Spleen (tissue), 11 donors: ENCODE measurements at regions not wholly inside any gene's neighbourhood (a gene's known extent, or its start where the extent isn't known, plus 50 kb on each side); places are given as distances from the start of the nearest gene placed in this dataset.

Experiments used
- DNase-seq: peaks from one replicate; pipeline ENCODE4 v3.0.0-alpha.2; 2020
- H3K27ac ChIP-seq, 8 donors: fragments of 200-600 bp; sonication (generic) in 7 of 8; 1 replicate in 4 of 8; 2 replicates in 4 of 8; pipeline versions ENCODE4 v1.5.0 to v1.8.0; 2016 to 2021; ENCODE audit warnings: inconsistent platforms in 4 of 8, mild to moderate bottlenecking in 4 of 8, moderate library complexity in 1 of 8
- H3K27me3 ChIP-seq, 7 donors: fragments of 200-600 bp; sonication (generic) in 6 of 7; replicated peaks in 1 of 7; 1 replicate in 4 of 7; 2 replicates in 3 of 7; pipeline versions ENCODE4 v1.5.0 to v1.8.0; 2016 to 2021; ENCODE audit warnings: inconsistent platforms in 3 of 7, mild to moderate bottlenecking in 1 of 7
- H3K36me3 ChIP-seq, 6 donors: fragments of 200-600 bp; sonication (generic) in 5 of 6; 1 replicate in 4 of 6; 2 replicates in 2 of 6; pipeline versions ENCODE4 v1.5.0 to v1.8.0; 2016 to 2021; ENCODE audit warnings: inconsistent platforms in 2 of 6
- H3K4me1 ChIP-seq, 6 donors: fragments of 200-600 bp; sonication (generic) in 5 of 6; 1 replicate in 3 of 6; 2 replicates in 3 of 6; pipeline versions ENCODE4 v1.5.0 to v1.8.0; 2016 to 2021; ENCODE audit warnings: inconsistent platforms in 3 of 6
- H3K4me3 ChIP-seq, 8 donors: fragments of 200-600 bp; sonication (generic) in 7 of 8; 1 replicate in 4 of 8; 2 replicates in 4 of 8; pipeline versions ENCODE4 v1.5.0 to v1.8.0; 2016 to 2021; ENCODE audit warnings: inconsistent platforms in 4 of 8, mild to moderate bottlenecking in 4 of 8, moderate library complexity in 2 of 8
- H3K9me3 ChIP-seq, 8 donors: fragments of 200-600 bp; sonication (generic) in 7 of 8; 1 replicate in 4 of 8; 2 replicates in 4 of 8; pipeline versions ENCODE4 v1.5.0 to v1.8.0; 2016 to 2021; ENCODE audit warnings: inconsistent platforms in 4 of 8
- CTCF ChIP-seq, 11 experiments: fragments of 200-600 bp in 7 of 11; fragments of 450-650 bp in 4 of 11; sonication (generic) in 4 of 11; IDR thresholded peaks in 8 of 11; conservative IDR thresholded peaks in 3 of 11; 1 replicate in 7 of 11; 2 replicates in 4 of 11; pipeline versions ENCODE4 v1.4.0 to v1.8.0; 2016 to 2021; ENCODE audit warnings: antibody characterized with exemption in 11 of 11, inconsistent platforms in 4 of 11, mild to moderate bottlenecking in 1 of 11
- POLR2A ChIP-seq, 3 donors: fragments of 450-650 bp; IDR thresholded peaks; one replicate each; pipeline ENCODE4 v1.5.1; 2017; ENCODE audit warnings: antibody characterized with exemption in 3 of 3, mild to moderate bottlenecking in 1 of 3
- POLR2AphosphoS5 ChIP-seq, 3 donors: sonication (generic); formaldehyde crosslinking; IDR thresholded peaks; one replicate each; pipeline ENCODE4 v1.5.1; 2017; ENCODE audit warnings: antibody characterized with exemption in 3 of 3
- whole genome bisulfite sequencing, 5 donors: extraction: QIAGEN DNeasy Blood & Tissue Kit in 3 of 5; methylation state at CpG; one replicate each; pipeline versions ENCODE4 v1.1.5 to v1.1.7; 2013 to 2018; 5-methylcytosine and 5-hydroxymethylcytosine counted together
- intact Hi-C: fragments of 100-400 bp; cut with DNase I; formaldehyde crosslinking; loops from one replicate; pipeline ENCODE4 v1.15.0; 2023; ENCODE audit warnings: low total_unique reads
- donor health status: healthy with polysubstance abuse.
- donor health status: DM: no; HTN: no; CAD: no; lungs with moderate emphysema.
- donor health status: DM: no; HTN: no; CAD: no.
- donor health status: Bipolar disorder and iron deficiency.
- donor health status: healthy.
- donor health status: DM: no; HTN: no; CAD: no.
- donor health status: DM: yes; HTN: yes; CAD: no.

GRCh38 chr18:57253903-57254302 lies 98.5 kb upstream of the ST8SIA3 start:
- TF ChIP-seq POLR2A (IDR thresholded peaks at IDR 0.05) (no peak), POLR2AphosphoS5 (IDR thresholded peaks at IDR 0.05) (no peak), CTCF (IDR thresholded peaks at IDR 0.05 in 8 of 11, conservative IDR thresholded peaks at IDR 0.05 in 3 of 11) (no peak)
- H3K4me1 ChIP-seq: no peaks in the 10 kb centered on the region
- WGBS, 5 donors: 52 to 61% (median 56%) methylated on average over 9 of the region's 9 CpGs

GRCh38 chr18:57258131-57258777 lies 94.1 kb upstream of the ST8SIA3 start:
- Histone ChIP-seq H3K27ac (no peak overlapping the region), H3K27me3 (no peaks in the 10 kb centered on the region), H3K4me3 (no peak overlapping the region), H3K4me1 (no peaks in the 10 kb centered on the region), H3K36me3 (no peaks in the 10 kb centered on the region), H3K9me3 (peaks cover 0 to 5% (median 0%) of the 10 kb centered on the region in 8 donors)
- intact Hi-C loops: no loop called here
- 67 to 85% (median 78%) methylated on average over 6 of the region's 6 CpGs for WGBS, 5 donors
- no peak for TF ChIP-seq POLR2AphosphoS5 (IDR thresholded peaks at IDR 0.05)
- no peak for TF ChIP-seq POLR2A (IDR thresholded peaks at IDR 0.05)
- TF ChIP-seq CTCF (IDR thresholded peaks at IDR 0.05 in 8 of 11, conservative IDR thresholded peaks at IDR 0.05 in 3 of 11): no peak
- no peak for DNase-seq

More at GRCh38 chr18:57253903-57254302, 98.5 kb upstream of the ST8SIA3 start:
- no peak overlapping the region for H3K4me3 ChIP-seq
- no peaks in the 10 kb centered on the region for H3K36me3 ChIP-seq
- H3K27ac ChIP-seq: no peak overlapping the region
- no peak for DNase-seq
- no peaks in the 10 kb centered on the region for H3K27me3 ChIP-seq
- intact Hi-C loops: no loop called here
- H3K9me3 ChIP-seq: no peaks in the 10 kb centered on the region

- WGBS, 5 donors: 48 to 69% (median 66%) methylated on average over 4 of the region's 4 CpGs
- H3K27ac ChIP-seq: no peak overlapping the region
- intact Hi-C loops: no loop called here
- H3K36me3 ChIP-seq: no peaks in the 10 kb centered on the region
- DNase-seq: no peak
- no peak overlapping the region for H3K4me3 ChIP-seq
- H3K27me3 ChIP-seq: peaks cover 0 to 2% (median 0%) of the 10 kb centered on the region in 7 donors
- H3K4me1 ChIP-seq: no peaks in the 10 kb centered on the region
- no peaks in the 10 kb centered on the region for H3K9me3 ChIP-seq
- TF ChIP-seq POLR2A (IDR thresholded peaks at IDR 0.05) (no peak), CTCF (IDR thresholded peaks at IDR 0.05 in 8 of 11, conservative IDR thresholded peaks at IDR 0.05 in 3 of 11) (no peak), POLR2AphosphoS5 (IDR thresholded peaks at IDR 0.05) (no peak)
These were observed 84.9 kb upstream of the ST8SIA3 start for GRCh38 chr18:57267368-57267925.

- Histone ChIP-seq H3K9me3 (no peaks in the 10 kb centered on the region), H3K27me3 (peaks cover 0 to 8% (median 0%) of the 10 kb centered on the region in 7 donors), H3K36me3 (no peaks in the 10 kb centered on the region), H3K4me1 (no peaks in the 10 kb centered on the region), H3K4me3 (no peak overlapping the region), H3K27ac (no peak overlapping the region)
- intact Hi-C loops: no loop called here
- TF ChIP-seq CTCF (IDR thresholded peaks at IDR 0.05 in 8 of 11, conservative IDR thresholded peaks at IDR 0.05 in 3 of 11) (no peak), POLR2AphosphoS5 (IDR thresholded peaks at IDR 0.05) (no peak), POLR2A (IDR thresholded peaks at IDR 0.05) (no peak)
- DNase-seq: no peak
- WGBS, 5 donors: 72 to 88% (median 79%) methylated on average over 3 of the region's 3 CpGs
These were observed 82.6 kb upstream of the ST8SIA3 start for GRCh38 chr18:57269756-57270155.
